OCI-M1 (cell line): ENCODE measurements at regions not wholly inside any gene's neighbourhood (a gene's known extent, or its start where the extent isn't known, plus 50 kb on each side); places are given as distances from the start of the nearest gene placed in this dataset.
A peak's percentile ranks its signal among the peaks of the same experiment; 100 is the strongest.
"Not testable (repeated sequence)": the region's sequence is repeated elsewhere in the genome, so short reads cannot be mapped to it uniquely, and the experiment has no call there.

Experiments used
- DNase-seq: peaks from one replicate; lab custom pipeline; 2025; lab: John Stamatoyannopoulos, UW

GRCh38 chr17:33562792-33563191 is 269.7 kb upstream of the ASIC2 start:
- DNase-seq = no peak

DNA sequence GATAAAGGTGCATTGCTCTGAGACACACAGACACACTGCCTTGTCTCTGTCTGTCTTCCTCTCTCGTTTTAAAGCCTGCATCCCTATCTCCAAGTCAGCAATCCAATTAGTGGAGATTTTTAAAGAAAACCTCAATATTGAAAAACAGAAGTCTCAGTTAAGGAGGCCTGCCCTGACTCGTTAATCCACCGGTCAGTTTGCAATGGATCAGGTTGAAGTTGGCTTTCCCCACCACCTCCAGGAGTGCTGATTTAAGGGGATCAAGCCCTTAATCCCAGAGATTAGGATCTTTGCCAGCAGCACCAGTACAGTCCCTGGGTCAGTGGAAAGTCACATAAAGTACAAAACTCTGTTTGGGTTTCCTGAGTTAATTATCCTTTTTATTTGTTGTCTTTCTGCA is 271.1 kb upstream of the ASIC2 start:
- no peak for DNase-seq

DNA sequence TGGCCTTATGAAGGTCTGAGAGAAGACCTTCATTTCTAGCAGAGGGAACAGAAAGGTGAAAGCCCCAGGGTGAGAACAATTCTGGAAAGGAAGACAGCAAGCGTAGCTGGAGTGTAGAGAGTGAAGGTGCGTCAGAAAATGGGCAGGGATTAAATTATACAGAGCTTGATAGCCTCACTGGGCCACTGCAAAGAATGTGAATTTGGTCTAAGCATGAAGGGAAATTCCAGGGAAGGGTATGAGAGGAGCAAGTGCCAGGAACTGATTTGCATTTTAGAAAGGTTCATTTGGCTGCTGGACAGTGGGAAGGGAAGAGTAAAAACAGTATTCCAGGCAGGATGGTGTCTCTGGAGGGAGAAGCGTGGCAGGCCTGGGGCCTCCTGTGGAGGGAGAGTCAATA is 274.1 kb upstream of the ASIC2 start:
- no peak for DNase-seq

DNA sequence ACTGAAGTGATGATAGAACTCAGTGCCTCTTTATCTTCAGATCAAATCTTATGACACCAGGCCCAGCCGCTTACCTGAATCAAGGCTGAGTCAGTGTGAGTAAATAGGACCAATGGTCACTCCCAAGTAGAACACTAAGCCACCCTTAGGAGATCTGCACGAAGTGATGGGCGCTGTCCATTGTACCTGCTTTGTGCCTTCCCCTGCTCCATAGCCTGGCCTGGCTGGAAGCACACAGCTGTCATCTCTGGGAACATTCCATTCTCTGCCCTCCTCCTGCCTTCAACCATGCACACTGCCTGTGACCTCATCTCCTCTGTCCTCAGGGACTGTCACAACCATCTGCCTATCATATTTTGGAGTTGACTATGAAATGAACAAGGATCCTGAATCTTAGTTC is 279.5 kb upstream of the ASIC2 start:
- DNase-seq = no peak

- DNase-seq = no peak
Observed at GRCh38 chr17:33574942-33575445, 281.9 kb upstream of the ASIC2 start.

- not testable (repeated sequence) for DNase-seq
Observed at GRCh38 chr17:33579740-33580139, 286.6 kb upstream of the ASIC2 start.

DNA sequence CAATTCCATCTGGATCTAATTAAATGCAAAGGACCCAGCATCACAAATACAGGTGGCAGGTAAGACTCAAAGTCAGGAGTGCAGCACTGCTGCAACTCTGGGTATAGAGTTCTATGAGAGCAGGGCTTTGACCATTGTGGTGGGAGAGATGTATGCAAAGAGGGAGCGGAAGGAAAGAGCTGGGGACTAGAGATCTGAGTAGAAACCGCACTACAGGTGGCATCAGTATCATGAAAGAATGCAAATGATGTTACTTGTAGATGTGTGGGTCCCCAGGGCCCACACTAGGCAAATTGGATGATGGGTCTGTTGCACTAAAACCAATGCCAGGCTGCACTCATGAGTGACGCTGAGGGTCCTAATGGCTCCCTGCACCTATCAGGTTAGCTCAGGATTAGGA is 287.1 kb upstream of the ASIC2 start:
- no peak for DNase-seq

DNA sequence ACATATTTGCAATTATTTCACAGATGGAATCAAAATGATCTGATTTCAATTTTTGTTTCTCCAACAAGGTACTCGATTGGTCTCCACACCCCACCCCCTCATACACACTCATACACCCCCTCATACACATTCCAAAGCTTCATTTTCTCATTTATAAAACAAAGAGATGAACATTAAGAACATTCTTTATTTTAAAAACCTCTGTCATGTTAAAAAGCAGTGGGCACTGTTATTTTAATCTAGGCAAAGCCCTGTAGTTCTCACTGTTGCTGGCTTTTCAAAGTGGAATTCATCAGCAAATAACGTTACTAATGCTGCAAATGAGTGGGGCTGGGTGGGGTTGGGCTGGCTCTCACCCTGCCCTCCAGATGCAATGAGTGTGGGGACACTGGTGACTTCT is 289.6 kb upstream of the ASIC2 start:
- DNase-seq = no peak

GRCh38 chr17:33583518-33584417 is 290.7 kb upstream of the ASIC2 start:
- DNase-seq = no peak

GRCh38 chr17:33593991-33594390 is 300.9 kb upstream of the ASIC2 start:
- no peak for DNase-seq

GRCh38 chr17:33595828-33596227 is 302.7 kb upstream of the ASIC2 start:
- DNase-seq = peak; percentile 18

DNA sequence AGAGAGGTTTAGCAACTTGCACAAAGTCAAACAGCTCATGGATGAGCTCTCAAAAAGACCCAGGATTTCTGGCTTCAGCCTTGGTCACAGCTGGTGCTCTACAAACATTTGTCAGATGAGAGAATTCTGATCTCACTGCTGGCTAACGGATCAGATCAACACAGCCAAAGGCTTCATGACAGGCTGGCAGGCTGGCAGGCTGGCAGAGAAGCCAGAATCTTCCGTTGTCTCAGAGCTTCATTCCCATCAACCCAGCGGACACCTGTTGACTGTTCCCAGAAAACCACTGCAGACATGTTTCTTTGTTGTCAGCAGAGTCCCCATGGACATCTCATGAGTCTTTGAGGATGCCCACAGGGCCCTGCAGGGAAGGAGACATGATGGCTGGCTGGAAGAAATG is 303.8 kb upstream of the ASIC2 start:
- DNase-seq = no peak

DNA sequence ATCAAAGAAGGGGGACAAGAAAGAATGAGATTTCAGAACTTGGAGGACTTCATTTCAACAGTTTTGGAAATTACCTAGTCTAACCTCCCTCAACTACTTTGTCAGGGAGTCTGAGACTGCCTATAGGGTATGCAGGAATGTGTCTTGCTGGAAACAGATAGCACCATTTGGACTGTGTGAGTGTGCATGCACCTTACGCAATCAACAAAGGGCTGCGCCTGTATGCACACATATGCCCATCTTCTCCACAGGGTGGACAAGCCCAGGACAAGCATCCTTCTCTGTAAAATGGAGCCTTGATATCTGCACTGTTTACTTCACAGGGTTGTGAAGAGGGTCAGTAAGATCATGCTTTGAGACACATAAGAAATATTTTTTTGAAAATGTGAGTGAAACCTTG is 305.7 kb upstream of the ASIC2 start:
- DNase-seq = no peak

GRCh38 chr17:33602981-33603380 is 309.9 kb upstream of the ASIC2 start:
- DNase-seq = no peak

- DNase-seq = no peak
Observed at GRCh38 chr17:33603789-33604188, 310.7 kb upstream of the ASIC2 start.

DNA sequence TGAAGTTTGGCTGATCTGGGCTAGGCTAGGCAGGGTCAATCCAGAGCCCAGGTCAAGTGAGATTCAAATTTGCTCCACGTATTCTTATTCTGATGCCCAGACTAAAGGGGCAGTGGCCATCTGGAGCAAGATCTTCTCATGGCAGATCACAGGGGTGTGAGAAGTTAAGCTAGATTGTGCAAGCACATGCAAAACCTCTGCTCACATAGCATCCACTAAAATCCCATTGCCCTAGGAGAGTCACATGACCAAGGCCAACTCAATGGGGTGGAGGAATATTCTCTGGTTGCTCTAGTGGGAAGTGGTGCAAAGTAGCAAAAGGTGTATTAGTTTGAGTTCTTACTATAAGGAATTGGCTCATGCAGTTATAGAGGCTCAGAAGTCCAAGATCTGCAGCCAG is 318.4 kb upstream of the ASIC2 start:
- no peak for DNase-seq

GRCh38 chr17:33615861-33616260 is 322.8 kb upstream of the ASIC2 start:
- no peak for DNase-seq

DNA sequence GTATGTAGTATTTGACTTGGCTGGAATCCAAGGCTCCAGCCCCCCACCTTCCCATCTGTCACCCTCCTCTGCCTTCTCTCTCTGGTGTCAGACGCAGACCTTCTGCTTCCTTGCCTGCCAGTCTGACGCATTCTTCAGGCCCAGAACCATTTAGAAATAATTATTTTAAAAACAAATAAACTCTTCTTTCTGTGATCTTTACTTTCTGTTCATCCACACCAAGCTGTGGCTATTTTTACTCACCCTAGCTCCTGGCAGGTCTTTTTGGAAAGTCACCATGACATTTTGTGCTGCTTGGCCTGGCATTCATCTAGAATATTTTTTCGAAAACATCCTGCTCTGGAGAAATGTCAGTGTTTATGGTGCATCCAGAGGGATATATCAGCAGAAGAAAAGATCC is 330.7 kb upstream of the ASIC2 start:
- DNase-seq = no peak

DNA sequence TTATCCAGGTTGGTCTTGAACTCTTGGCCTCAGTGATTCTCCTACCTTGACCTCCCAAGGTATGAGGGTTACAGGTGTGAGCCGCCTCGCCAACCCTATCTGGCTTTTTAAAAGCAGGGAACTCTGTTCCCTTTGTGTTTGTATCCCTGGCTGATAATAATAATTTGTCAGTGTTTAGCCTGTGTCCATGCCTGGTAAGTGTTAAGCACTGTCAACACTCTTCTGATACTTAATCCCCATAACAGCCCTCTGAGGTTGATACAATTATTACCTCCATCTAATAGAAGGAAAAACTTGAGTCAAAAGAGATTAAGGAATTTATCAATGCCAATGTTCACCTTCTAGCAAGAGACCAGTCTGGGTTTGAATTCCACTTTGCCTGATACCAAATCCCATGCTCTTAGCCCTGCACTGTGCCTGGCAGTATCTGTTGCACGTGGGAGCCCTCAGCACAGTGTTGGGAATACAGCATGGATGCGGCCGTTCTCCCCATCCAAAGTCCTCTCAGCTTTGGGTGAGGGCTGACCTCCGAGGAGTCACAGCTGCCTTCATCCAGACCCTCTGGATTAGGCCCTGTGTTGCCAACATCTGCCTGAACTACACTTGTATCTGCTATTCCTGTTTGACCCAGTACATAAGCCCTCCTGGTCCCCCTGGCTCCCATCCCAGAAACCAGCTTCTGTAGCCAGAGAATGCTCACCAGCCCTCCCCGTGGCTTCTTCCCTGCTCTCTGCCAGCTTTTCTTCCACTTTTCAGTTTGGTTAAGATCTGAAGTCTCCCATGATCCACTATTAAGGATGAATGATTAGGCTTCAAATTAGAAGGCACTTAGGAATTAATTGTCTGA is 335.6 kb upstream of the ASIC2 start:
- DNase-seq = no peak

- DNase-seq = no peak
Observed at GRCh38 chr17:33633446-33633845, 340.4 kb upstream of the ASIC2 start.

DNA sequence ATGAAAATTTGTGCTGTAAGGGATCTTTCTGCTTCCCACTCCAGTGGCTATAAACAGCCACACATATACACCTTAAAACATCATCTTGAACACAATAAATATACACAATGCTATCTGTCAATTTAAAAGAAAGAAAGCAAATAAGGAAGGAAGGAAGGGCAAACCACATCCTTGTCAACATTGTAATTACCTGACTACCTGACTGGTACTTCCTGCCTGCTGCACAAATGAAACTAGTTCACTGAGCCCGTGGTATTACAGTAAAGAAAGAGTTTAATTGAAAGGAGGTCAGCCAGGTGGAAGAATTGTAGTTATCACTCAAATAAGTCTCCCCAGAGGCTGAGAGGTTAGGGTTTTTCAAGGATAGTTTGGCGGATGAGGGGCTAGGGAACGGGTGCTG is 344.4 kb upstream of the ASIC2 start:
- no peak for DNase-seq

DNA sequence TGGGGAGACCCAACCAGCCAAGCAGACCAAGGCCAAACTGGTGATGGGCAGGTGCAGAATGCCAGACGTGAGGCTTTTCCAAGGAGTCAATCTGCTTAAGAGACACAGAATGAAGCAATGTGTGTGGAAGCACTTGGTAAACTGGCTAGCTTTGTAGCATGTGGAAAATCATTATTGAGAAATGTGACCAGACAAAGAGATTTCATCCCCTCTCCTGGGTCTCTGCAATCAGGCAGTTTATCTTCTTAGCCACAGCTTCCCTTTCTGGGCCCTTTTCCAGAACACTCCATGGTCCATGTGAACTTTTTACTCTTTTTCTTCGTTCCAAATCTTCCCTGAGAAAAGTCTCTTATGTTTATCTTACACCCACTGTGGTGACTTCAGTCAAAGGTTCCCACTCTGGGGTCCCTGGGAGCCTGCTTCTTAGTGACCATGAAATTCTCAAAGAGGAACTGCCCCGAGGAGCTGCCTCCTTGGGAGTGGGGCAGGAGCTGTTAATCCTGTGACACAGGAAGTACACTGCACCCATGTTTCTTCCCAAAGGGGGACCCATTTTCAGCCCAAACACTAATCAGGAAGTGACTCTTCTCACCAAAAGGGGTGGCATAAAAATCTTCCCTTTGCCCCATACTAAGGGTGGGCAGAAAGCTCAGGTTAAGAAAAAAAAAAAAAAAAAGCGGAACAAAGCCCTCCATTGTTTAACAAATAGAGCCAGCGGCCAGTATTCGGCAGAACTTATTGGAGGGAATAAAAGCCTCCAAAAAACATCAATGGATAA is 346.2 kb upstream of the ASIC2 start:
- DNase-seq = peak; percentile 25
